Aorta (tissue), 5 donors: ENCODE measurements at regions not wholly inside any gene's neighbourhood (a gene's known extent, or its start where the extent isn't known, plus 50 kb on each side); places are given as distances from the start of the nearest gene placed in this dataset.

ENCODE experiments used
- ATAC-seq: fragments of 200-7000 bp; cut with Tn5 transposase; one replicate; pipeline ENCODE4 v1.9.1; 2022; ENCODE audit warnings: moderate library complexity; ENCODE audit not compliant: low FRiP score
- DNase-seq, 2 donors: peaks; one replicate each; pipeline ENCODE4 v3.0.0-alpha.2; 2020
- H3K27ac ChIP-seq, 2 donors: one replicate each; pipeline ENCODE4 v1.5.1; 2013; ENCODE audit warnings: low read length in 2 of 2, mild to moderate bottlenecking in 2 of 2, moderate library complexity in 2 of 2, control low read depth in 1 of 2, inconsistent platforms in 1 of 2, low read depth in 1 of 2
- H3K27me3 ChIP-seq, 2 donors: one replicate each; pipeline ENCODE4 v1.6.1; 2013; ENCODE audit warnings: control low read depth in 1 of 2, low read length in 1 of 2, mild to moderate bottlenecking in 1 of 2, moderate library complexity in 1 of 2; ENCODE audit not compliant: insufficient read depth in 2 of 2, control insufficient read depth in 1 of 2
- H3K36me3 ChIP-seq, 2 donors: one replicate each; pipeline ENCODE4 v1.6.1; 2013; ENCODE audit warnings: control low read depth in 1 of 2, low read length in 1 of 2, mild to moderate bottlenecking in 1 of 2; ENCODE audit not compliant: insufficient read depth in 2 of 2, control insufficient read depth in 1 of 2
- H3K4me1 ChIP-seq, 2 donors: one replicate each; pipeline ENCODE4 v1.6.1; 2013; ENCODE audit warnings: low read length in 2 of 2, control low read depth in 1 of 2, mild to moderate bottlenecking in 1 of 2, moderate library complexity in 1 of 2; ENCODE audit not compliant: insufficient read depth in 2 of 2, control insufficient read depth in 1 of 2
- H3K4me3 ChIP-seq, 2 donors: one replicate each; pipeline ENCODE4 v1.5.1; 2013; ENCODE audit warnings: low read length in 2 of 2, control low read depth in 1 of 2, mild to moderate bottlenecking in 1 of 2
- H3K9me3 ChIP-seq: one replicate; pipeline ENCODE4 v1.6.1; 2013; ENCODE audit warnings: mild to moderate bottlenecking, low read length; ENCODE audit not compliant: control insufficient read depth
- WGBS, 2 donors: extraction: QIAGEN DNeasy Blood & Tissue Kit; methylation state at CpG; one replicate each; pipeline ENCODE4 v1.1.7; 2013; 5-methylcytosine and 5-hydroxymethylcytosine counted together
- intact Hi-C, 2 donors: fragments of 100-400 bp; cut with DNase I; formaldehyde crosslinking; loops; one replicate each; pipeline versions ENCODE4 v1.14.2 to v1.15.0; 2022
- donor health status: healthy with polysubstance abuse.
- donor health status: Bipolar disorder and iron deficiency.
- donor health status: DM: no; HTN: no; CAD: no.
- donor health status: DM: no; HTN: no; CAD: no.
- donor health status: DM: yes; HTN: yes; CAD: no.

DNA sequence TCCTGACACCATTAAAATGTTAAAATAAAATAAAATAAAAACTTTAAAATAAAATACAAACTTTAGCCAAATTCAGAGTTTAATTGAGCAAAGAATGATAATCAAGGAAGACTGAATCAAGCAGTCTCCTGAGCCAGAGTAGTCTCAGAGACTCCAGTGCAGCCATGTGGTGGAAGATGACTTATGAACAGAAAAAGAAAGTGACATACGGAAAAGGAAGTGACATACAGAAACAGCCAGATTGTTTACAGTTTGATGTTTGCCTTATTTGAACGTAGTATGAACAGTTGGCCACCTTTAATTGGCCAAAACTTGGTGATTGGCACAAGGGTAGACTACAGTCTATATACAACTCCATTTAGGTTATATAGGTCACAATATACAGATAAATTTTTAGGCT lies 787.2 kb downstream of the ADCYAP1 start:
- H3K27me3 ChIP-seq, result no peaks in the 10 kb centered on the region
- no peak overlapping the region for H3K4me3 ChIP-seq
- DNase-seq (no peak), ATAC-seq (no peak)
- H3K4me1 ChIP-seq, result no peaks in the 10 kb centered on the region
- no peak overlapping the region for H3K27ac ChIP-seq
- intact Hi-C loops, result no loop called here
- no peaks in the 10 kb centered on the region for H3K9me3 ChIP-seq
- WGBS, 2 donors, result 69 to 76% methylated on average over 2 of the region's 2 CpGs
- H3K36me3 ChIP-seq, result no peaks in the 10 kb centered on the region

DNA sequence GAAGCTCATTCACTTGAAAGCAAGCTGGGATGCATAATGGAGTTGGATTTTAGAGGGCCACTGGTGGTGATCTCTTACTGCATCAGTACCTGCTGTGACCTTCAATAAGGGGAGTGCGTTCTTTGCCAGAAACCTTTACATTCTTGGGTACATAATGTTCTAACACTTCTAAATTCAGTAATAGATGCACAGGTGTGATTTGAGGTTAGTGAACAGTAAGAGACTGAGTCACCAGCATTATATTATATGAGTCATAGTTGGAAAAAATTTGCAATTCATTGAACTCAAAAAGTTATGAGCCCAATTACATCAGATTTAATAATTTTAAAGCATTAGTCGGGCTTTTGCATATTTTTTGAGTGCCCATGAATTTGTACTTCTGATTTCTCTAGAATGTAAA lies 803.3 kb downstream of the ADCYAP1 start:
- H3K27me3 ChIP-seq, result no peaks in the 10 kb centered on the region
- no peak overlapping the region for H3K27ac ChIP-seq
- WGBS, 2 donors, result 77 to 80% methylated on average over 2 of the region's 2 CpGs
- no peaks in the 10 kb centered on the region for H3K36me3 ChIP-seq
- DNase-seq, result no peak
- H3K4me3 ChIP-seq, result no peak overlapping the region
- no peaks in the 10 kb centered on the region for H3K9me3 ChIP-seq
- ATAC-seq, result no peak
- no peaks in the 10 kb centered on the region for H3K4me1 ChIP-seq
- intact Hi-C loops, result no loop called here

DNA sequence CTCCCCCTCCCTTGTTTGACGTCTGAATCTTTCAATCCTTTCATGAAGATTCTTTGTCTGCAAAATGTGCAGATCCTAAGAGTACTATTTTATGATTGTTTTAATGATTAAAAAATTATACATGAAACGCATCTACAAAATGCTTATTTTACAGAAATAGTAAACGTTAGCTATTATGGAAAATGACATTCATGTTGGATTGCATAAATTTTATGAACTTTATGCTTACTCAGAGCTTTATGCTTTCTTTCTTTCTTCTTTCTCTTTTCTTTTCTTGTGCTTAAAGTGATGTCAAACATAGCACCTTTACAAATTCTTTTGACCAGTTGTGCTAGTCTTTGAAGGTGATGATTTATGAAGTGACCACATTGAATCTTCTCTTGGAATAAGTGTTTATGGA lies 805.4 kb downstream of the ADCYAP1 start:
- Histone ChIP-seq H3K36me3 (no peaks in the 10 kb centered on the region), H3K27ac (no peak overlapping the region), H3K9me3 (no peaks in the 10 kb centered on the region), H3K27me3 (no peaks in the 10 kb centered on the region), H3K4me1 (no peaks in the 10 kb centered on the region), H3K4me3 (no peak overlapping the region)
- DNase-seq (no peak), ATAC-seq (no peak)
- WGBS, 2 donors, result 66 to 70% methylated on average over 3 of the region's 3 CpGs
- intact Hi-C loops, result no loop called here

DNA sequence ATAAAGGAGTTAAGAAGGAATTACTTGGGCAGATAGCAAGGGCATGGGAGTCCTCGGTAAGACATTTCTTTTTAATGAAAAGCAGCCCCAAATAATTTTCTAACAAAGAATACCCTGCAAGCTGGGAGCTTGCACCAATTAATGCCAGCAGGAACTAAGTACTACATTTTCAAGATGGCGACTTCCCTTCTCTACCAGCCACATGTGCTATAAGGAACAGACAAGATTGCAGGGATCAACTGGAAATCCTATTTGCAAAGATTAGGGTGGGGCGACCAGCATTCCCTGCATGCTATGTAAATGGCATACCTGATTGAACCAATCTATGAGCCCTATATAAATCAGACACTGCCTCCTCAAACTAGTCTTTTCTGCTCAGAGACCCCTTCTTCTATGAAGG lies 827.5 kb downstream of the ADCYAP1 start:
- H3K27ac ChIP-seq, result no peak overlapping the region
- intact Hi-C loops, result no loop called here
- no peak overlapping the region for H3K4me3 ChIP-seq
- ATAC-seq (no peak), DNase-seq (no peak)
- H3K27me3 ChIP-seq, result no peaks in the 10 kb centered on the region
- no peaks in the 10 kb centered on the region for H3K9me3 ChIP-seq
- H3K36me3 ChIP-seq, result no peaks in the 10 kb centered on the region
- 83 to 89% methylated on average over 3 of the region's 3 CpGs for WGBS, 2 donors
- no peaks in the 10 kb centered on the region for H3K4me1 ChIP-seq

DNA sequence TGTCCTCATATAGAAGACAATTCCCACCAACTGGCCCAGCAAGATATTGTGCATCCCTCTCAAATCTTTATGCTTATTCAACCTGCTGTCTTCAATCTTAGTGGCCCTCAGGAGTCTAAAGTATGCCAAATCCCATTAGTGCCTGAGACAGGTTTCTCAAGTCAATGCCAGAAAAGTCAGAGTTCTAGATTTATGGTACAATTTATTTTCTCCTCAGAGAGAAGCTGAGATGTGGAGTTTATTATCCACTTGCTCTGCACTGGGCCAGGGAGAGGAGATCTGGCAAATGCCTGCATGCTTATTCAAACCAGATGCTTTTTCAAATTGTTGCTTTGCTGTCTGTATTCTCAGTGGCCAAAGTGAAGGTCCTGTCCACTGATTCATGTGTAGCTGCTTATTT lies 825.2 kb downstream of the METTL4 start:
- no peaks in the 10 kb centered on the region for H3K4me1 ChIP-seq
- ATAC-seq, result no peak
- no peak overlapping the region for H3K4me3 ChIP-seq
- H3K27me3 ChIP-seq, result no peaks in the 10 kb centered on the region
- no peaks in the 10 kb centered on the region for H3K36me3 ChIP-seq
- intact Hi-C loops, result no loop called here
- H3K27ac ChIP-seq, result no peak overlapping the region
- no peak for DNase-seq
- H3K9me3 ChIP-seq, result no peaks in the 10 kb centered on the region

DNA sequence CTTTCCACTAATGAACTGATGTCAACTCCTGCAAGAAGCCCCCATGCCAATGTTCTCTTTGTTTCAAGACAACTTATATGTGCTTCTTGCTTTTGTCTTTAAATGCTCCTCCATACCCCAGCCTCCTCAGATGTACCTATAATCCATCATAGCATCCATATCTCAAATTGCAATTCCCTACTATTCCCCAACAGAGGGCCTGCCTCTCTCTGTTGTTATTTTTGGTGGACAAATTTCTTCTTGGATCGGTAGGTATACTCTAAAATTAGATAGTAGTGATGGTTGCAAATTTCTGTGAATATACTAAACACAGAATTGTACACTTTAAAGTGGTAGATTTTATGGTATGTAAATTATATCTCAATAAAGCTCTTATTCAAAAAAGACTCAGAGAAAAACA lies 820.1 kb downstream of the METTL4 start:
- H3K36me3 ChIP-seq, result no peaks in the 10 kb centered on the region
- 18 to 37% methylated on average over 1 of the region's 1 CpG for WGBS, 2 donors

DNA sequence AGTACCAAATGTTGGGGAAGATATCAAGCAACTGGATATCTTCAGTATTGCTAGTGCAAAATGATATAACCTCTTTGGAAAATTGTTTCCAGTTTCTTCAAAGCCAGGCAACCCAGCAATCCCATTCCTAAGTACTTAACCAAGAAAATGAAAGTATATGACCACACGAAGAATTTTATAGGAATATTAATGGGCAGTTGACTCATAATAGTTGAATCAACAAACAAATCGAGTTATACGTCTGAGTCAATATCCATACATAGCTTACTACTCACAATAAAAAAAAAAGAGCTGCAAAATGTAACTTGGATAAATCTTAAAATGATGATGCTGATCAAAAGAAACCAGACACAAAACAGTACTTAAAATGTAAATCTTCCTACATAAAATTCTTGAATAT lies 810.4 kb downstream of the METTL4 start:
- intact Hi-C loops, result no loop called here
- WGBS, 2 donors, result 59 to 66% methylated on average over 3 of the region's 3 CpGs
- Histone ChIP-seq H3K4me1 (no peaks in the 10 kb centered on the region), H3K27ac (no peak overlapping the region), H3K27me3 (no peaks in the 10 kb centered on the region), H3K9me3 (no peaks in the 10 kb centered on the region), H3K4me3 (no peak overlapping the region), H3K36me3 (no peaks in the 10 kb centered on the region)
- DNase-seq (no peak), ATAC-seq (no peak)

More for the DNA sequence above, 820.1 kb downstream of the METTL4 start:
- intact Hi-C loops, result no loop called here
- no peak overlapping the region for H3K27ac ChIP-seq
- H3K4me1 ChIP-seq, result no peaks in the 10 kb centered on the region
- ATAC-seq (no peak), DNase-seq (no peak)
- H3K9me3 ChIP-seq, result no peaks in the 10 kb centered on the region
- no peak overlapping the region for H3K4me3 ChIP-seq
- H3K27me3 ChIP-seq, result no peaks in the 10 kb centered on the region

DNA sequence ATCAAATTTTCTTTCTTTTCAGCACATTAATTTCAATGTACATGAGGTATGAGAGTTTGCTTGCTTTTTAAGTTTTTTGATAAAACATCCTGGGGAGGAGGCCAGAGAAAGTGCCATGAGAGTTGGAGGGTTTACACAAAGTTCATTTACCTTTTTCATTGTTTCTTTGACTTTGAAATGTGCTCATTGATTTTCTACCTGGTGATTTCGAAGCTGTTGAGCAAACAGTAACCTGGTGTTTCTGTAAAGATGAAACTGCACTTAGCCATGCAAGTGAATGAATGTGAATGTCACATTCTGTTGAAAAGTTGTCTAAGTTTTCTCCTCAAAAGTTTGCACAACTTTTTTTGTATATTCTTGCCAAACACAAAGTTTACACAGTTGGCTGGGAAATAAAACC lies 797.0 kb downstream of the METTL4 start:
- intact Hi-C loops, result no loop called here
- H3K9me3 ChIP-seq, result no peaks in the 10 kb centered on the region
- WGBS, 2 donors, result 63 to 64% methylated on average over 1 of the region's 1 CpG
- no peak overlapping the region for H3K27ac ChIP-seq
- no peaks in the 10 kb centered on the region for H3K27me3 ChIP-seq
- H3K4me3 ChIP-seq, result no peak overlapping the region
- ATAC-seq, result no peak
- H3K36me3 ChIP-seq, result no peaks in the 10 kb centered on the region
- H3K4me1 ChIP-seq, result no peaks in the 10 kb centered on the region
- DNase-seq, result no peak

DNA sequence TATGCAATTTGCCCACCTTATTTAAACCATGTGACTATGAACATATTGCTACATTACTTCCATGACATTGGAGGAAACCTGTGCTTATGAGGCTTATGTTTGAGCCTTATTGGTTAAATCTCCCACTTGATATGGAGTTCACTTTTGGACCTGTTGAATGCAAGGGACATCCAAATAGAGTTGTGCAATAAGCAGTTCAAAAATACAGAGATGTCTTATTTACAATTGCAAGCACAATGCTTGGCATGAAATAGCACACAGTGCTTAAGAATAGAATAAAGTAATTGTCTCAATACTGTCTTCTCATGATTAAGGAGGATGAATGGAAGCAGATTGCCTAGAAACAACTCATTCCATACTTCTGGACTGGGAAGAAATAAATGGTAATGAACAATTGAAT lies 793.5 kb downstream of the METTL4 start:
- intact Hi-C loops, result no loop called here
- no peaks in the 10 kb centered on the region for H3K36me3 ChIP-seq
- H3K9me3 ChIP-seq, result no peaks in the 10 kb centered on the region
- H3K4me3 ChIP-seq, result no peak overlapping the region
- ATAC-seq (no peak), DNase-seq (no peak)
- H3K27ac ChIP-seq, result no peak overlapping the region
- no peaks in the 10 kb centered on the region for H3K27me3 ChIP-seq
- no peaks in the 10 kb centered on the region for H3K4me1 ChIP-seq
